GM23338 (cell line): ENCODE measurements at regions not wholly inside any gene's neighbourhood (a gene's known extent, or its start where the extent isn't known, plus 50 kb on each side); places are given as distances from the start of the nearest gene placed in this dataset.

Experiments
- ATAC-seq: fragments of 200-7000 bp; cut with Tn5 transposase; 3 replicates; pipeline ENCODE4 v1.9.1; 2020
- DNase-seq: peaks from one replicate; pipeline ENCODE4 v3.0.0-alpha.2; 2015; ENCODE audit warnings: low spot score
- H2AFZ ChIP-seq: fragments of 200-600 bp; sonication (generic); 2 replicates; pipeline ENCODE4 v1.8.0; 2016; ENCODE audit warnings: antibody characterized with exemption, mild to moderate bottlenecking, moderate library complexity
- H3F3A ChIP-seq: fragments of 200-600 bp; sonication (generic); replicated peaks from 2 replicates; pipeline ENCODE4 v1.8.0; 2017; ENCODE audit warnings: antibody characterized with exemption, mixed run types, low read depth
- H3K27ac ChIP-seq: fragments of 200-600 bp; sonication (generic); 2 replicates; pipeline ENCODE4 v1.6.1; 2016; ENCODE audit warnings: low read depth
- H3K27me3 ChIP-seq: fragments of 200-600 bp; sonication (generic); 2 replicates; pipeline ENCODE4 v1.8.0; 2016; ENCODE audit warnings: mild to moderate bottlenecking, mixed run types, moderate library complexity; ENCODE audit not compliant: insufficient read depth
- H3K36me3 ChIP-seq: fragments of 200-600 bp; sonication (generic); 2 replicates; pipeline ENCODE4 v1.8.0; 2016; ENCODE audit warnings: mild to moderate bottlenecking; ENCODE audit not compliant: insufficient read depth
- H3K4me1 ChIP-seq: fragments of 200-600 bp; sonication (generic); 2 replicates; pipeline ENCODE4 v1.8.0; 2016; ENCODE audit warnings: mild to moderate bottlenecking, moderate library complexity; ENCODE audit not compliant: insufficient read depth
- H3K4me2 ChIP-seq: fragments of 200-600 bp; sonication (generic); 2 replicates; pipeline ENCODE4 v1.7.1; 2017; ENCODE audit warnings: mixed run types
- H3K4me3 ChIP-seq: fragments of 200-600 bp; sonication (generic); 2 replicates; pipeline ENCODE4 v1.6.1; 2016; ENCODE audit warnings: mixed run types
- H3K79me2 ChIP-seq: fragments of 200-600 bp; sonication (generic); replicated peaks from 2 replicates; pipeline ENCODE4 v1.8.0; 2017; ENCODE audit warnings: mild to moderate bottlenecking; ENCODE audit not compliant: insufficient read depth
- H3K9me2 ChIP-seq: fragments of 200-600 bp; sonication (generic); 2 replicates; pipeline ENCODE4 v1.8.0; 2017; ENCODE audit not compliant: insufficient read depth
- H4K20me1 ChIP-seq: fragments of 200-600 bp; sonication (generic); replicated peaks from 2 replicates; pipeline ENCODE4 v1.8.0; 2017; ENCODE audit warnings: mild to moderate bottlenecking; ENCODE audit not compliant: insufficient read depth
- H3K27ac Mint-ChIP-seq: 2 replicates; pipeline ENCODE4 v1.8.0; 2020; ENCODE audit warnings: inconsistent platforms, mild to moderate bottlenecking, moderate library complexity, mixed read lengths
- H3K27me3 Mint-ChIP-seq: 3 replicates; pipeline ENCODE4 v1.8.0; 2022; ENCODE audit warnings: low read depth, mild to moderate bottlenecking, moderate library complexity, mixed read lengths, inconsistent platforms; ENCODE audit not compliant: insufficient read depth, poor library complexity
- H3K36me3 Mint-ChIP-seq: 3 replicates; pipeline ENCODE4 v1.8.0; 2021; ENCODE audit warnings: low read depth, mild to moderate bottlenecking, inconsistent platforms, moderate library complexity, mixed read lengths
- H3K4me1 Mint-ChIP-seq: 3 replicates; pipeline ENCODE4 v1.8.0; 2020; ENCODE audit warnings: mild to moderate bottlenecking, inconsistent platforms, mixed read lengths
- H3K4me3 Mint-ChIP-seq: 3 replicates; pipeline ENCODE4 v1.8.0; 2021; ENCODE audit warnings: moderate library complexity, mild to moderate bottlenecking, inconsistent platforms, mixed read lengths
- H3K9me3 Mint-ChIP-seq: 3 replicates; pipeline ENCODE4 v1.8.0; 2020; ENCODE audit warnings: moderate library complexity, mild to moderate bottlenecking, inconsistent platforms, mixed read lengths
- CREB1 ChIP-seq: fragments of 250-450 bp; sonication (Bioruptor Pico); IDR thresholded peaks from 2 replicates; pipeline ENCODE4 v1.5.0; 2020; ENCODE audit warnings: low read depth, mild to moderate bottlenecking, moderate library complexity
- ETS1 ChIP-seq: IDR thresholded peaks from 2 replicates; pipeline ENCODE4 v1.6.1; 2016; ENCODE audit warnings: antibody characterized with exemption
- NANOG ChIP-seq: IDR thresholded peaks from 2 replicates; pipeline ENCODE4 v1.6.1; 2016; ENCODE audit warnings: antibody characterized with exemption, borderline replicate concordance
- POLR2AphosphoS5 ChIP-seq: IDR thresholded peaks from 2 replicates; pipeline ENCODE4 v1.6.1; 2016; ENCODE audit warnings: antibody characterized with exemption, low read depth
- STAT1 ChIP-seq: IDR thresholded peaks from one replicate; pipeline ENCODE4 v1.6.1; 2016; ENCODE audit warnings: antibody characterized with exemption; ENCODE audit not compliant: unreplicated experiment
- ZNF331 ChIP-seq: fragments of 250-450 bp; sonication (Bioruptor Pico); IDR thresholded peaks from 2 replicates; pipeline ENCODE4 v1.5.0; 2020; ENCODE audit warnings: low read depth, mild to moderate bottlenecking, moderate library complexity
- ZNF462 ChIP-seq: fragments of 250-450 bp; sonication (Bioruptor Pico); IDR thresholded peaks from 2 replicates; pipeline ENCODE4 v1.5.0; 2020; ENCODE audit warnings: mild to moderate bottlenecking, moderate library complexity
- TF ChIP-seq, protein P1 (sequence below), 2 experiments: fragments of 200-600 bp in 1 of 2; sonication (generic) in 1 of 2; conservative IDR thresholded peaks; 2 replicates each; pipeline versions ENCODE4 v1.5.1 to v1.6.1; 2016 to 2017; ENCODE audit warnings: antibody characterized with exemption in 2 of 2, low read depth in 2 of 2, mild to moderate bottlenecking in 2 of 2, moderate library complexity in 1 of 2

DNA sequence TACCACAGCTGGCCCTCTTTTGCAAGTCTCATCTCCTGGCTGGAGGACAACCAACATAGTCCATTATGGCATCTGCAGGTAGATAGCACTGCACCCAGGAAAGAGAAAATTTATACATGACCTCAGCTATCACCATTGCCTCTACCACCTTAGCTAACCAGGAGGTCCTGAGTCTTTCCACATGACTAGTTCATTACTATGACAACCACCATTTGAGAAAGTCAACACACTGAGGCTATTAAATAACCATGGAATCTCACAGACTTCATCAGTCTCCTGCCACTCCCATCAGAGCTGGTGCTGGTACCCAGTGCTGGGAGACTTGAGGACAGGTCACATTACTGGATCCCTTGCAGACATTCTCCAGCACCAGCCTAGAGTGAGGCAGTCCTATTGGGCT lies 285.9 kb downstream of the GBA3 start (continued):
- TF ChIP-seq CREB1: no peak
- no peak for TF ChIP-seq STAT1

GRCh38 chr4:22970665-22971064 lies 277.9 kb downstream of the GBA3 start:
- no peak overlapping the region for H2AFZ ChIP-seq
- H3F3A ChIP-seq: no peaks in the 10 kb centered on the region
- H3K4me3 ChIP-seq: no peak overlapping the region
- H4K20me1 ChIP-seq: no peaks in the 10 kb centered on the region
- no peaks in the 10 kb centered on the region for H3K27me3 ChIP-seq
- H3K27ac Mint-ChIP-seq: no peak overlapping the region
- no peak overlapping the region for H3K4me3 Mint-ChIP-seq
- no peak for TF ChIP-seq NANOG
- TF ChIP-seq, protein P1, sequence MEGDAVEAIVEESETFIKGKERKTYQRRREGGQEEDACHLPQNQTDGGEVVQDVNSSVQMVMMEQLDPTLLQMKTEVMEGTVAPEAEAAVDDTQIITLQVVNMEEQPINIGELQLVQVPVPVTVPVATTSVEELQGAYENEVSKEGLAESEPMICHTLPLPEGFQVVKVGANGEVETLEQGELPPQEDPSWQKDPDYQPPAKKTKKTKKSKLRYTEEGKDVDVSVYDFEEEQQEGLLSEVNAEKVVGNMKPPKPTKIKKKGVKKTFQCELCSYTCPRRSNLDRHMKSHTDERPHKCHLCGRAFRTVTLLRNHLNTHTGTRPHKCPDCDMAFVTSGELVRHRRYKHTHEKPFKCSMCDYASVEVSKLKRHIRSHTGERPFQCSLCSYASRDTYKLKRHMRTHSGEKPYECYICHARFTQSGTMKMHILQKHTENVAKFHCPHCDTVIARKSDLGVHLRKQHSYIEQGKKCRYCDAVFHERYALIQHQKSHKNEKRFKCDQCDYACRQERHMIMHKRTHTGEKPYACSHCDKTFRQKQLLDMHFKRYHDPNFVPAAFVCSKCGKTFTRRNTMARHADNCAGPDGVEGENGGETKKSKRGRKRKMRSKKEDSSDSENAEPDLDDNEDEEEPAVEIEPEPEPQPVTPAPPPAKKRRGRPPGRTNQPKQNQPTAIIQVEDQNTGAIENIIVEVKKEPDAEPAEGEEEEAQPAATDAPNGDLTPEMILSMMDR (conservative IDR thresholded peaks at IDR 0.05; ENCODE audit: low read depth in 2 of 2): peak; percentile 13 to 16; a peak in 1 of 4 replicates
- DNase-seq: peak; percentile 17
- H3K4me2 ChIP-seq: no peak overlapping the region
- H3K27ac ChIP-seq: no peak overlapping the region
- no peaks in the 10 kb centered on the region for H3K4me1 ChIP-seq
- peak; percentile 59 for ATAC-seq
- H3K4me1 Mint-ChIP-seq: no peaks in the 10 kb centered on the region
- H3K79me2 ChIP-seq: no peaks in the 10 kb centered on the region
- no peaks in the 10 kb centered on the region for H3K9me2 ChIP-seq
- H3K36me3 ChIP-seq: no peaks in the 10 kb centered on the region
- peaks cover 5% of the 10 kb centered on the region; the same call in 2 of the 3 replicates for H3K9me3 Mint-ChIP-seq
- H3K36me3 Mint-ChIP-seq: no peaks in the 10 kb centered on the region
- no peaks in the 10 kb centered on the region for H3K27me3 Mint-ChIP-seq

DNA sequence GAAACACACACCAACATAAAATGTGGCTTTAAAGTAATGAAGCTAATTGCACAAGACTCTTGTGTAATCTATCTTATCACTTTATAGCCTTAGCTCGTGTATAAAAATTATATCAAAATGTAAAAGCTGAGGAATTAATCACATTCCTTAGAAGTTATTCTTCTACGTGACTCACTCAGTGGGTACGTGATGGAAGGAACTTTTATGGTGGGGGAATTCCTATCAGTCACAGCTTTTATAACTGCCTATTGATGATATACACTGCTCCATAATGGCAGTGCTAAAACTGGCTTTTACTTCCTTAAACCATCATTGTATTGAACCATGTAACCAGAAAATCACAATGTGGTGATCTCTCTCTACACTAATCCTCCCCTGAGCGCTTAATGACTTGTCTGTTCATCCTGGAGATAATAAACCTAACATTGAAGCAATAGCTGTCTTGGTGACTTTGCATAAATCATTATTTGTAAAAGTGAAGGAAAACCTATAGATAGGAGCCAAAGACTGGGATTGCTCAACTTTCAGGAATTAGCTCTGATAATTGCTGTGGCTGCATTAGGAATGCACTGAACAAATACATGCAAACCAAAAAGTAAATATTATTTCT lies 276.7 kb downstream of the GBA3 start:
- Histone ChIP-seq H3K79me2 (no peaks in the 10 kb centered on the region), H3F3A (no peaks in the 10 kb centered on the region), H3K27me3 (no peaks in the 10 kb centered on the region), H3K4me1 (no peaks in the 10 kb centered on the region), H3K9me2 (no peaks in the 10 kb centered on the region), H3K4me2 (no peak overlapping the region), H4K20me1 (no peaks in the 10 kb centered on the region), H2AFZ (no peak overlapping the region), H3K27ac (no peak overlapping the region), H3K36me3 (no peaks in the 10 kb centered on the region), H3K4me3 (no peak overlapping the region)
- no peak overlapping the region for H3K4me3 Mint-ChIP-seq
- no peaks in the 10 kb centered on the region for H3K36me3 Mint-ChIP-seq
- ATAC-seq: no peak
- no peaks in the 10 kb centered on the region for H3K27me3 Mint-ChIP-seq
- no peak overlapping the region for H3K27ac Mint-ChIP-seq
- H3K4me1 Mint-ChIP-seq: no peaks in the 10 kb centered on the region
- H3K9me3 Mint-ChIP-seq: peaks cover 5% of the 10 kb centered on the region; the same call in 2 of the 3 replicates
- peak; percentile 3 for DNase-seq
- TF ChIP-seq STAT1 (no peak), POLR2AphosphoS5 (no peak), ZNF331 (CRISPR knock-in tag) (no peak), NANOG (no peak), ZNF462 (CRISPR knock-in tag) (no peak), ETS1 (no peak)
- TF ChIP-seq, protein P1 (conservative IDR thresholded peaks at IDR 0.05; ENCODE audit: low read depth in 2 of 2): no peak
